Liver (tissue), 3 donors: ENCODE measurements at regions not wholly inside any gene's neighbourhood (a gene's known extent, or its start where the extent isn't known, plus 50 kb on each side); places are given as distances from the start of the nearest gene placed in this dataset.

ENCODE experiments used
- CTCF ChIP-seq: fragments of 150-350 bp; IDR thresholded peaks from 2 replicates; pipeline ENCODE4 v1.5.1; 2017; ENCODE audit warnings: improper control_type of control experiment, low read depth, low read length; ENCODE audit not compliant: missing input control
- EGR1 ChIP-seq, 2 donors: IDR thresholded peaks; 2 replicates each; pipeline ENCODE4 v1.6.1; 2016 to 2018; ENCODE audit warnings: antibody characterized with exemption in 2 of 2, low read depth in 2 of 2
- JUND ChIP-seq, 2 donors: IDR thresholded peaks; 2 replicates each; pipeline ENCODE4 v1.6.1; 2016; ENCODE audit warnings: antibody characterized with exemption in 2 of 2
- REST ChIP-seq: IDR thresholded peaks from 2 replicates; pipeline ENCODE4 v1.6.1; 2016; ENCODE audit warnings: antibody characterized with exemption, mild to moderate bottlenecking
- SP1 ChIP-seq: IDR thresholded peaks from 2 replicates; pipeline ENCODE4 v1.6.1; 2018; ENCODE audit warnings: antibody characterized with exemption, mild to moderate bottlenecking
- YY1 ChIP-seq: IDR thresholded peaks from 2 replicates; pipeline ENCODE4 v1.6.1; 2016; ENCODE audit warnings: antibody characterized with exemption, mild to moderate bottlenecking
- donor health status: healthy.
- donor health status: healthy.

DNA sequence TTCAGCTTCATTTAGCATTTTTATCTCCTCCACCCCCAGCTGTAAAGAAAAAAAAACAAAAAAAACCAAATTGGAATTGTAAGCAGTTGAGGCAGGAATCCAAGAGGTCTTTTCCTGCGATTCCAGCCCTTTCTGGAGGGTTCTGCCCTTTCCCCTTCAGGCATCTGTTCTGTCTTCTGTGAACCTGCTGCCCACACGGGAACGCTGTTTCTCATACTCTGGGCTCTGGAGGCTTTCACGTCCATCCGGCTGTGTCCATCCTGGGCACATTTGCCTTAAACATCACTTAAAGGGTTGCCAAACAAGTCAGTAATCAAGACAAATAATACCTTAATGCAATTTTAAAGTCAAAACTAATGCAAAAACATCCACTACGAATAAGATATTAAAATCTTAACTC lies 302.8 kb upstream of the PITRM1 start:
- TF ChIP-seq CTCF = no peak
- no peak for TF ChIP-seq REST
- no peak for TF ChIP-seq JUND (IDR thresholded peaks at IDR 0.05)
- no peak for TF ChIP-seq SP1
- TF ChIP-seq EGR1 (IDR thresholded peaks at IDR 0.05; ENCODE audit: low read depth in 2 of 2) = no peak
- TF ChIP-seq YY1 = no peak
